ENCODE measurements at regions not wholly inside any gene's neighbourhood (a gene's known extent, or its start where the extent isn't known, plus 50 kb on each side); places are given as distances from the start of the nearest gene placed in this dataset.

DNA sequence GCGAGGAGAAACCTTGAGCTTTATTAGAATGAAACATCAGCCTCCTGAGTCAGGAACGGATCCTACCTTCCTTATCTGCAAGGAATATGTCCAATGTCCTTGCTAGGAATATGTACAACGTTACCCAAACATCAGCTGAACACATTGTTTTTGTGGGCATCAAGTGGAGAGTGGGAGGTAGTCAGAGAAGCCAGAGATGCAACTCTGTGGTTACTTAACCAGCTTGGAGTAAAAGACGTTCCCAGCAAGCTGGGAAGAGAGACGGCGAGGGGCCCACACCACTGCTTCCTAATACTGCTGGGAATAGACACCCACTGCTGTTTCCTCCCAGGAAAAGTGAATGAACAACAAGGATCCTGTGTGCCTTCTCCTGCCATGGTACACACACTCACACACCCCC is 64.3 kb downstream of the PABIR2 start:
- no peaks in the 10 kb centered on the region for H3K4me1 Mint-ChIP-seq
- H4K20me1 ChIP-seq (ENCODE audit: insufficient read depth, low read length), result no peaks in the 10 kb centered on the region
- H3K27me3 ChIP-seq (ENCODE audit: control insufficient read depth in 2 of 2, insufficient read depth in 2 of 2, low read length in 2 of 2), result no peaks in the 10 kb centered on the region
- H2AFZ ChIP-seq (ENCODE audit: insufficient read depth, low read depth, low read length, poor library complexity, severe bottlenecking), result no peak overlapping the region
- H3K27ac ChIP-seq (ENCODE audit: low read depth in 1 of 2, low read length in 2 of 2), result no peak overlapping the region
- H3K36me3 Mint-ChIP-seq, result no peaks in the 10 kb centered on the region
- no peak overlapping the region for H3K4me3 Mint-ChIP-seq
- no peaks in the 10 kb centered on the region for H3K79me2 ChIP-seq (ENCODE audit: insufficient read depth, low read length)
- no peak overlapping the region for H3K4me3 ChIP-seq (replicated peaks in 1 of 3; ENCODE audit: low read depth in 2 of 3, low read length in 3 of 3)
- H3K4me1 ChIP-seq (ENCODE audit: control insufficient read depth in 1 of 2, insufficient read depth in 2 of 2, low read length in 2 of 2), result no peaks in the 10 kb centered on the region
- H3K27me3 Mint-ChIP-seq (ENCODE audit: low read depth in 3 of 3), result peaks cover 1 to 6% (median 1%) of the 10 kb centered on the region in 3 donors
- no peaks in the 10 kb centered on the region for H3K9me3 ChIP-seq (replicated peaks in 1 of 2; ENCODE audit: control insufficient read depth in 1 of 2, insufficient read depth in 1 of 2, low read length in 2 of 2)
- 85% methylated on average over 3 of the region's 6 CpGs for WGBS (ENCODE audit: insufficient coverage)
- H3K9me3 Mint-ChIP-seq, result peaks cover 0 to 3% (median 0%) of the 10 kb centered on the region in 7 donors
- no peak overlapping the region for H3K9ac ChIP-seq (ENCODE audit: insufficient read depth, low read length, poor library complexity, severe bottlenecking)
- intact Hi-C loops (cut with micrococcal nuclease), result no loop called here
- H3K27ac Mint-ChIP-seq, result peak overlapping the region in 1 of 7 donors; percentile 27
- no peaks in the 10 kb centered on the region for H3K36me3 ChIP-seq (replicated peaks in 1 of 2; ENCODE audit: control insufficient read depth in 1 of 2, insufficient read depth in 2 of 2, low read length in 2 of 2)
- TF ChIP-seq CTCF (IDR thresholded peaks at IDR 0.05), result no peak
- H3K4me2 ChIP-seq (replicated peaks; ENCODE audit: extremely low read depth, low read length, poor library complexity, severe bottlenecking), result no peak overlapping the region
- no peak for DNase-seq

DNA sequence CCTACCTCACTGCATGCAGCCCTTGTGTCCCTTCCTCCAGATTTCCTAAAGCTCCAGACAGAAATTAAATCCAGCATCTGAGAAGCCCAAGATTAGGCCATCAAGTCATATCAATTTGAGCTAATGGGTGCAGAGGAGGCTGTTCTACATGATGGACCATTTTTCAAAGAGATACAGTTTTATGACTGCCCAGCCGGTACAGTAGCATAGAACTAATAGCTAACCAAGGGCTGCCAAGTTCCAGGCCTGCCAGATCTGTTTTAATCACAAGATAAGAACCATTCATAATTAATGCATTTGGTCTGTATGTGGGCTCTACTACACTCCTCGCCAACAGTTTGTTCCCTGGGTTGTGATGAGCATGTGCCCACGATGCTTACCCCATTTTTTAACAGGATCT is 64.9 kb downstream of the PABIR2 start:
- WGBS (ENCODE audit: insufficient coverage), result no CpG with 5 or more reads among the region's 3 CpGs

More for the DNA sequence above, 64.9 kb downstream of the PABIR2 start:
- Histone ChIP-seq H3K9me3 (replicated peaks in 1 of 2; ENCODE audit: control insufficient read depth in 1 of 2, insufficient read depth in 1 of 2, low read length in 2 of 2) (no peaks in the 10 kb centered on the region), H3K4me3 (replicated peaks in 1 of 3; ENCODE audit: low read depth in 2 of 3, low read length in 3 of 3) (no peak overlapping the region), H3K79me2 (ENCODE audit: insufficient read depth, low read length) (no peaks in the 10 kb centered on the region), H2AFZ (ENCODE audit: insufficient read depth, low read depth, low read length, poor library complexity, severe bottlenecking) (no peak overlapping the region), H3K36me3 (replicated peaks in 1 of 2; ENCODE audit: control insufficient read depth in 1 of 2, insufficient read depth in 2 of 2, low read length in 2 of 2) (no peaks in the 10 kb centered on the region), H3K4me1 (ENCODE audit: control insufficient read depth in 1 of 2, insufficient read depth in 2 of 2, low read length in 2 of 2) (no peaks in the 10 kb centered on the region), H3K27me3 (ENCODE audit: control insufficient read depth in 2 of 2, insufficient read depth in 2 of 2, low read length in 2 of 2) (no peaks in the 10 kb centered on the region), H3K9ac (ENCODE audit: insufficient read depth, low read length, poor library complexity, severe bottlenecking) (no peak overlapping the region), H3K27ac (ENCODE audit: low read depth in 1 of 2, low read length in 2 of 2) (no peak overlapping the region), H3K4me2 (replicated peaks; ENCODE audit: extremely low read depth, low read length, poor library complexity, severe bottlenecking) (no peak overlapping the region), H4K20me1 (ENCODE audit: insufficient read depth, low read length) (no peaks in the 10 kb centered on the region)
- Mint-ChIP-seq H3K27ac (no peak overlapping the region), H3K4me3 (no peak overlapping the region), H3K27me3 (ENCODE audit: low read depth in 3 of 3) (peaks cover 1 to 6% (median 1%) of the 10 kb centered on the region in 3 donors), H3K36me3 (no peaks in the 10 kb centered on the region), H3K4me1 (no peaks in the 10 kb centered on the region), H3K9me3 (peaks cover 0 to 3% (median 0%) of the 10 kb centered on the region in 7 donors)
- DNase-seq, result no peak
- no peak for TF ChIP-seq CTCF (IDR thresholded peaks at IDR 0.05)
- intact Hi-C loops (cut with micrococcal nuclease), result no loop called here

Data from CD14-positive monocyte (primary cell).